ENCODE measurements at regions not wholly inside any gene's neighbourhood (a gene's known extent, or its start where the extent isn't known, plus 50 kb on each side); places are given as distances from the start of the nearest gene placed in this dataset.

- TF ChIP-seq MAX (IDR thresholded peaks at IDR 0.05) = no peak
- TF ChIP-seq NR2F2 (IDR thresholded peaks at IDR 0.05) = no peak
- TF ChIP-seq ZBTB33 (IDR thresholded peaks at IDR 0.05) = no peak
- TF ChIP-seq RAD21 (IDR thresholded peaks at IDR 0.05) = no peak
- TF ChIP-seq YY1 (IDR thresholded peaks at IDR 0.05) = no peak
- TF ChIP-seq TAF1 (conservative IDR thresholded peaks at IDR 0.05) = no peak
- no peak for TF ChIP-seq REST (IDR thresholded peaks at IDR 0.05)
- TF ChIP-seq HNF4G (IDR thresholded peaks at IDR 0.05) = no peak
- TF ChIP-seq GABPA (IDR thresholded peaks at IDR 0.05 in 1 of 2, conservative IDR thresholded peaks at IDR 0.05 in 1 of 2) = no peak
- no peak for TF ChIP-seq SP1 (IDR thresholded peaks at IDR 0.05)
- H3K4me1 ChIP-seq (ENCODE audit: control insufficient read depth in 4 of 4, insufficient read depth in 4 of 4, low read length in 3 of 4) = no peaks in the 10 kb centered on the region
- H3K27ac ChIP-seq (ENCODE audit: low read depth in 1 of 2, low read length in 2 of 2) = no peak overlapping the region
- no peaks in the 10 kb centered on the region for H3K27me3 ChIP-seq (ENCODE audit: control insufficient read depth in 4 of 4, insufficient read depth in 4 of 4, low read length in 3 of 4)
- no peaks in the 10 kb centered on the region for H3K36me3 ChIP-seq (ENCODE audit: control insufficient read depth in 4 of 4, insufficient read depth in 3 of 4, low read depth in 1 of 4, low read length in 3 of 4)
- no peak overlapping the region for H3K9ac ChIP-seq (ENCODE audit: low read depth in 1 of 2, low read length in 2 of 2)
- WGBS = 93% methylated on average over 3 of the region's 3 CpGs
- no peak for DNase-seq (ENCODE audit: low spot score)
- H3K4me3 ChIP-seq (ENCODE audit: low read depth in 1 of 3, low read length in 3 of 3) = no peak overlapping the region
- H3K9me3 ChIP-seq (ENCODE audit: control insufficient read depth in 4 of 4, low read length in 3 of 4) = no peaks in the 10 kb centered on the region
Observed at GRCh38 chr2:24412812-24413211, 52.5 kb upstream of the ITSN2 start.

- no peak overlapping the region for H3K4me3 ChIP-seq (ENCODE audit: low read depth in 1 of 3, low read length in 3 of 3)
- H3K9me3 ChIP-seq (ENCODE audit: control insufficient read depth in 4 of 4, low read length in 3 of 4) = no peaks in the 10 kb centered on the region
- WGBS = 92% methylated on average over 4 of the region's 4 CpGs
- no peaks in the 10 kb centered on the region for H3K27me3 ChIP-seq (ENCODE audit: control insufficient read depth in 4 of 4, insufficient read depth in 4 of 4, low read length in 3 of 4)
- H3K27ac ChIP-seq (ENCODE audit: low read depth in 1 of 2, low read length in 2 of 2) = no peak overlapping the region
- TF ChIP-seq FOXA2 (IDR thresholded peaks at IDR 0.05) (no peak), JUND (IDR thresholded peaks at IDR 0.05) (no peak), SP1 (IDR thresholded peaks at IDR 0.05) (no peak)
- no peaks in the 10 kb centered on the region for H3K4me1 ChIP-seq (ENCODE audit: control insufficient read depth in 4 of 4, insufficient read depth in 4 of 4, low read length in 3 of 4)
- no peaks in the 10 kb centered on the region for H3K36me3 ChIP-seq (ENCODE audit: control insufficient read depth in 4 of 4, insufficient read depth in 3 of 4, low read depth in 1 of 4, low read length in 3 of 4)
- DNase-seq (ENCODE audit: low spot score) = no peak
- H3K9ac ChIP-seq (ENCODE audit: low read depth in 1 of 2, low read length in 2 of 2) = no peak overlapping the region
Observed at GRCh38 chr2:24411488-24412151, 51.3 kb upstream of the ITSN2 start.

- DNase-seq (ENCODE audit: low spot score) = no peak
- Histone ChIP-seq H3K4me3 (ENCODE audit: low read depth in 1 of 3, low read length in 3 of 3) (no peak overlapping the region), H3K9ac (ENCODE audit: low read depth in 1 of 2, low read length in 2 of 2) (no peak overlapping the region), H3K4me1 (ENCODE audit: control insufficient read depth in 4 of 4, insufficient read depth in 4 of 4, low read length in 3 of 4) (no peaks in the 10 kb centered on the region), H3K9me3 (ENCODE audit: control insufficient read depth in 4 of 4, low read length in 3 of 4) (no peaks in the 10 kb centered on the region), H3K36me3 (ENCODE audit: control insufficient read depth in 4 of 4, insufficient read depth in 3 of 4, low read depth in 1 of 4, low read length in 3 of 4) (no peaks in the 10 kb centered on the region), H3K27me3 (ENCODE audit: control insufficient read depth in 4 of 4, insufficient read depth in 4 of 4, low read length in 3 of 4) (no peaks in the 10 kb centered on the region), H3K27ac (ENCODE audit: low read depth in 1 of 2, low read length in 2 of 2) (no peak overlapping the region)
- TF ChIP-seq FOXA2 (IDR thresholded peaks at IDR 0.05) (no peak), GABPA (IDR thresholded peaks at IDR 0.05 in 1 of 2, conservative IDR thresholded peaks at IDR 0.05 in 1 of 2) (no peak), ZBTB33 (IDR thresholded peaks at IDR 0.05) (no peak), CTCF (IDR thresholded peaks at IDR 0.05; ENCODE audit: low read depth, low read length, missing input control) (no peak)
- 87% methylated on average over 2 of the region's 2 CpGs for WGBS
Observed at GRCh38 chr2:24410976-24411375, 50.6 kb upstream of the ITSN2 start.
